Thyroid gland (tissue), 4 donors: ENCODE measurements at regions not wholly inside any gene's neighbourhood (a gene's known extent, or its start where the extent isn't known, plus 50 kb on each side); places are given as distances from the start of the nearest gene placed in this dataset.

ENCODE experiments used
- POLR2A ChIP-seq, 2 donors: fragments of 450-650 bp; IDR thresholded peaks; one replicate each; pipeline ENCODE4 v1.6.1; 2017; ENCODE audit warnings: antibody characterized with exemption in 2 of 2, mild to moderate bottlenecking in 2 of 2, moderate library complexity in 1 of 2
- TF ChIP-seq, protein P1 (sequence below), 6 experiments: fragments of 200-600 bp in 3 of 6; fragments of 450-650 bp in 3 of 6; sonication (generic) in 3 of 6; IDR thresholded peaks; one replicate each; pipeline ENCODE4 v1.5.1; 2016 to 2019; ENCODE audit warnings: antibody characterized with exemption in 6 of 6, mild to moderate bottlenecking in 2 of 6, inconsistent platforms in 1 of 6, moderate library complexity in 1 of 6

DNA sequence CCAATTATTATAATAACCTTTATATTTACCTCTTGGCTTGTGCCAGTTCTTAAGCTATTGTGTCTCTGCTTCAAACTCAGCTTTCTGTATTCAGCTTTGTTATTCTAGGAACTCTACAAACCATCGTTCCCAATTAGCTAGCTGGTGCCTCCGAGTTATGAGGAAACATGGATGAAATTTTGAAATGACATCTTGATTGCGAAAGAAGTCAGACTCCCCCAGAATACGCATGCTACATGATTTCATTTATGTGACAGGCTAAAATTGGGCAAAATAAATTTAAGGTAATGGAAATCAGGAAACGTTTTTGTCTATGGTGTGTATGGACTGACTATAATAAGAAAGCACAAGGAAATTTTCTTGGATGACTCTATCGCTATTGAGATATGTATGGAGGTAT, 256.8 kb upstream of the NCAM2 start:
- TF ChIP-seq, protein P1, sequence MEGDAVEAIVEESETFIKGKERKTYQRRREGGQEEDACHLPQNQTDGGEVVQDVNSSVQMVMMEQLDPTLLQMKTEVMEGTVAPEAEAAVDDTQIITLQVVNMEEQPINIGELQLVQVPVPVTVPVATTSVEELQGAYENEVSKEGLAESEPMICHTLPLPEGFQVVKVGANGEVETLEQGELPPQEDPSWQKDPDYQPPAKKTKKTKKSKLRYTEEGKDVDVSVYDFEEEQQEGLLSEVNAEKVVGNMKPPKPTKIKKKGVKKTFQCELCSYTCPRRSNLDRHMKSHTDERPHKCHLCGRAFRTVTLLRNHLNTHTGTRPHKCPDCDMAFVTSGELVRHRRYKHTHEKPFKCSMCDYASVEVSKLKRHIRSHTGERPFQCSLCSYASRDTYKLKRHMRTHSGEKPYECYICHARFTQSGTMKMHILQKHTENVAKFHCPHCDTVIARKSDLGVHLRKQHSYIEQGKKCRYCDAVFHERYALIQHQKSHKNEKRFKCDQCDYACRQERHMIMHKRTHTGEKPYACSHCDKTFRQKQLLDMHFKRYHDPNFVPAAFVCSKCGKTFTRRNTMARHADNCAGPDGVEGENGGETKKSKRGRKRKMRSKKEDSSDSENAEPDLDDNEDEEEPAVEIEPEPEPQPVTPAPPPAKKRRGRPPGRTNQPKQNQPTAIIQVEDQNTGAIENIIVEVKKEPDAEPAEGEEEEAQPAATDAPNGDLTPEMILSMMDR (IDR thresholded peaks at IDR 0.05): no peak
- TF ChIP-seq POLR2A (IDR thresholded peaks at IDR 0.05): no peak
